Activated B cell treated with CpG ODN at 0.5 μM for 24 hours (primary cell): ENCODE measurements at regions not wholly inside any gene's neighbourhood (a gene's known extent, or its start where the extent isn't known, plus 50 kb on each side); places are given as distances from the start of the nearest gene placed in this dataset.

Experiments
- ATAC-seq: fragments of 200-7000 bp; cut with Tn5 transposase; one replicate; pipeline ENCODE4 v1.10.0; 2021; ENCODE audit warnings: low read depth, mild to moderate bottlenecking, moderate library complexity
- CTCF ChIA-PET: fragments of 350-600 bp; sonication (Branson Sonifier 250); formaldehyde crosslinking; loops from one replicate; lab custom pipeline; 2021; ENCODE audit warnings: antibody characterized with exemption; lab: Charles Lee
- POLR2A ChIA-PET: fragments of 350-600 bp; sonication (Branson Sonifier 250); formaldehyde crosslinking; loops from one replicate; lab custom pipeline; 2021; ENCODE audit warnings: antibody characterized with exemption; lab: Charles Lee
- DNase-seq: peaks from one replicate; pipeline ENCODE4 v3.0.0; 2022
- H3K27ac Mint-ChIP-seq: one replicate; pipeline ENCODE4 v1.8.0; 2020; ENCODE audit warnings: mixed read lengths
- H3K27me3 Mint-ChIP-seq: one replicate; pipeline ENCODE4 v1.8.0; 2021; ENCODE audit warnings: mixed read lengths
- H3K36me3 Mint-ChIP-seq: one replicate; pipeline ENCODE4 v1.8.0; 2021; ENCODE audit warnings: low read depth, mixed read lengths
- H3K4me1 Mint-ChIP-seq: one replicate; pipeline ENCODE4 v1.8.0; 2021; ENCODE audit warnings: mixed read lengths
- H3K4me3 Mint-ChIP-seq: one replicate; pipeline ENCODE4 v1.8.0; 2020; ENCODE audit warnings: mild to moderate bottlenecking, mixed read lengths
- H3K9me3 Mint-ChIP-seq: one replicate; pipeline ENCODE4 v1.8.0; 2020; ENCODE audit warnings: mixed read lengths
- CTCF ChIP-seq: fragments of 200-600 bp; IDR thresholded peaks from one replicate; pipeline ENCODE4 v1.8.0; 2022; ENCODE audit warnings: antibody characterized with exemption, mild to moderate bottlenecking
- intact Hi-C: fragments of 100-400 bp; cut with micrococcal nuclease; formaldehyde crosslinking; loops from one replicate; pipeline ENCODE4 v1.15.1; 2024

DNA sequence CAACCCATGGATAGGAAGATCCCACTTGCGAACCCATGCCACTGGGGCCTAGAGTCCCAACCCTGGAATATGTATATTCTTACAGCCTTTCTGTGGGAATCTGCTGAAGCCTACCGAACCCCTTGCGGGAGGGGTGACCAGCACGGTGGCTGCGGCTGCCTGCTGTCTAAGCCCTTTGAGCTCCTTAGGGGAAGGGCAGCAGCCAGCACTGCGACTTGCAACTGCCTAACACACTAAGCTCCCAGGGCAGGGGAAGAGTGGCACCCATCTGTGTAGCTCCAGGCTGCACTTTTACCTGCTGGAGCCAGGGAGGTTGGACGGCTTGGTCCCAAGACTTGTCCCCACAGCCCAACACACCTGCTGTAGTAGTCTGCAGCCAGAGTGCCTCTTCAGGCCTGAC is 1968.7 kb upstream of the FLRT2 start:
- H3K27ac Mint-ChIP-seq = no peak overlapping the region
- H3K9me3 Mint-ChIP-seq = peaks cover 10% of the 10 kb centered on the region
- intact Hi-C loops = no loop called here
- no peaks in the 10 kb centered on the region for H3K36me3 Mint-ChIP-seq
- no peak for ATAC-seq
- no peak for DNase-seq
- no peak for TF ChIP-seq CTCF
- H3K4me3 Mint-ChIP-seq = no peak overlapping the region
- ChIA-PET CTCF (no interaction called here), POLR2A (no interaction called here)
- no peaks in the 10 kb centered on the region for H3K4me1 Mint-ChIP-seq
- H3K27me3 Mint-ChIP-seq = no peaks in the 10 kb centered on the region

GRCh38 chr14:83566567-83566966 is 1963.4 kb upstream of the FLRT2 start:
- no peaks in the 10 kb centered on the region for H3K4me1 Mint-ChIP-seq
- peaks cover 8% of the 10 kb centered on the region for H3K9me3 Mint-ChIP-seq
- CTCF ChIA-PET = no interaction called here
- POLR2A ChIA-PET = no interaction called here
- TF ChIP-seq CTCF = no peak
- intact Hi-C loops = no loop called here
- ATAC-seq (no peak), DNase-seq (no peak)
- H3K36me3 Mint-ChIP-seq = no peaks in the 10 kb centered on the region
- H3K4me3 Mint-ChIP-seq = no peak overlapping the region
- H3K27ac Mint-ChIP-seq = no peak overlapping the region
- no peaks in the 10 kb centered on the region for H3K27me3 Mint-ChIP-seq

DNA sequence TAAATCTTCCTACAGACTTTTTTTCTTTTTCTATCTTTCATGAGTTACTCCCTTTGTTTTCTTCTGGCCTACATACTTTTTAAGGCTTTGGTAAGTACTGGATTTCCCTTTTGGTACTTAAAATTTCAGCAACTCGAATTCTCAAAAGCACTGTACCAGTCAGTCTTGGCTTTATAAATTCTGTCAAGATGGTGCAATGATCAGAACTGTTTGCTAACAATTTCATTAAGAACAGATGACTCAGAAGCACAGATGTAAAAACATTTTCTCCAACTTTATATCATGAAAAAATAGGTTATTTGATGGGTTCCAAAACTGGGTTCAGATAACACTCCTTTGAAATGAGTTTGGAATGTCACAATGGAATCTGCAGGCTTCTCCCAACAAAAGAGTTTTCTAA is 1961.8 kb upstream of the FLRT2 start:
- intact Hi-C loops = no loop called here
- no peak for TF ChIP-seq CTCF
- DNase-seq (no peak), ATAC-seq (no peak)
- no peak overlapping the region for H3K4me3 Mint-ChIP-seq
- peaks cover 5% of the 10 kb centered on the region for H3K9me3 Mint-ChIP-seq
- H3K27ac Mint-ChIP-seq = no peak overlapping the region
- no peaks in the 10 kb centered on the region for H3K36me3 Mint-ChIP-seq
- no peaks in the 10 kb centered on the region for H3K27me3 Mint-ChIP-seq
- ChIA-PET POLR2A (no interaction called here), CTCF (no interaction called here)
- no peaks in the 10 kb centered on the region for H3K4me1 Mint-ChIP-seq

- Mint-ChIP-seq H3K27me3 (no peaks in the 10 kb centered on the region), H3K36me3 (no peaks in the 10 kb centered on the region), H3K27ac (no peak overlapping the region), H3K4me1 (no peaks in the 10 kb centered on the region), H3K9me3 (peaks cover 17% of the 10 kb centered on the region), H3K4me3 (no peak overlapping the region)
- intact Hi-C loops = no loop called here
- POLR2A ChIA-PET = no interaction called here
- no peak for ATAC-seq
- DNase-seq = no peak
- no peak for TF ChIP-seq CTCF
- CTCF ChIA-PET = no interaction called here
These were observed 1954.6 kb upstream of the FLRT2 start for GRCh38 chr14:83575301-83575700.

DNA sequence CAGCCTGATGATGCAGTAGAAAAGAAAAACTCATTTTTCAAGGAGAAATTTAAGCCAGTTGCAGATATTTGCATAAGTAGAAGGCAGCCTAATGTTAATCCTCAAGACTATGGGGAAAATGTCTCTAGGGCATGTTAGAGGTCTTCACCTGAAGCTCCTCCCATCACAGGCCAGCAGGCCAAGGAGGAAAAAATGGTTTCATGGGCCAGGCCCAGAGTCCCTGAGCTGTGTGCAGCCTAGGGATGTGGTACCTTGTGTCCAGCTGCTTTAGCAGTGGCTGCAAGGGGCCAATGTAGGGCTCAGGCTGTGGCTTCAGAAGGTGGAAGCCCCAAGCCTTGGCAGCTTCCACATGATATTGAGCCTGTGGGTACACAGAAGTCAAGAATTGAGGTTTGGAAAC is 1946.7 kb upstream of the FLRT2 start:
- ChIA-PET CTCF (no interaction called here), POLR2A (no interaction called here)
- ATAC-seq (no peak), DNase-seq (no peak)
- H3K27me3 Mint-ChIP-seq = no peaks in the 10 kb centered on the region
- H3K4me1 Mint-ChIP-seq = no peaks in the 10 kb centered on the region
- no peaks in the 10 kb centered on the region for H3K36me3 Mint-ChIP-seq
- H3K4me3 Mint-ChIP-seq = no peak overlapping the region
- peaks cover 6% of the 10 kb centered on the region for H3K9me3 Mint-ChIP-seq
- H3K27ac Mint-ChIP-seq = no peak overlapping the region
- intact Hi-C loops = no loop called here
- no peak for TF ChIP-seq CTCF
